WTC11 (cell line): ENCODE measurements at regions not wholly inside any gene's neighbourhood (a gene's known extent, or its start where the extent isn't known, plus 50 kb on each side); places are given as distances from the start of the nearest gene placed in this dataset.

ENCODE experiments used
- ATAC-seq: fragments of 200-7000 bp; cut with Tn5 transposase; 2 replicates; pipeline ENCODE4 v1.10.0; 2021; ENCODE audit warnings: mild to moderate bottlenecking, moderate library complexity
- CTCF ChIA-PET: fragments of 300-600 bp; sonication (Branson Sonifier 250); formaldehyde crosslinking; loops from one replicate; lab custom pipeline; 2021; ENCODE audit warnings: antibody characterized with exemption; lab: Charles Lee
- POLR2A ChIA-PET: fragments of 350-600 bp; sonication (Branson Sonifier 250); formaldehyde crosslinking; loops from one replicate; lab custom pipeline; 2021; ENCODE audit warnings: antibody characterized with exemption; lab: Charles Lee
- DNase-seq: peaks from one replicate; pipeline ENCODE4 v3.0.0; 2021; ENCODE audit warnings: low spot score
- H3K27ac Mint-ChIP-seq: 2 replicates; pipeline ENCODE4 v1.8.0; 2021; ENCODE audit warnings: mixed read lengths
- H3K27me3 Mint-ChIP-seq: 2 replicates; pipeline ENCODE4 v1.8.0; 2021; ENCODE audit warnings: low read depth, mild to moderate bottlenecking, moderate library complexity, mixed read lengths
- H3K36me3 Mint-ChIP-seq: 2 replicates; pipeline ENCODE4 v1.8.0; 2021; ENCODE audit warnings: mixed read lengths
- H3K4me1 Mint-ChIP-seq: 2 replicates; pipeline ENCODE4 v1.8.0; 2022; ENCODE audit warnings: mixed read lengths
- H3K4me3 Mint-ChIP-seq: 2 replicates; pipeline ENCODE4 v1.8.0; 2021; ENCODE audit warnings: mild to moderate bottlenecking, moderate library complexity, mixed read lengths
- H3K9me3 Mint-ChIP-seq: 2 replicates; pipeline ENCODE4 v1.8.0; 2021; ENCODE audit warnings: mixed read lengths
- CBFB ChIP-seq: sonication (generic); formaldehyde crosslinking; IDR thresholded peaks from 2 replicates; pipeline ENCODE4 v1.8.1; 2022; ENCODE audit warnings: mild to moderate bottlenecking, low read depth, missing genetic modification reagents
- GRHL2 ChIP-seq: fragments of 250-450 bp; sonication (Bioruptor Pico); IDR thresholded peaks from 2 replicates; pipeline ENCODE4 v1.8.0; 2022; ENCODE audit warnings: mild to moderate bottlenecking, moderate library complexity; ENCODE audit not compliant: insufficient replicate concordance, severe bottlenecking
- KAT7 ChIP-seq: sonication (generic); formaldehyde crosslinking; IDR thresholded peaks from 2 replicates; pipeline ENCODE4 v1.8.1; 2023; ENCODE audit warnings: missing genetic modification reagents, mild to moderate bottlenecking, borderline replicate concordance
- MYBL2 ChIP-seq: sonication (generic); formaldehyde crosslinking; IDR thresholded peaks from 2 replicates; pipeline ENCODE4 v1.8.1; 2023; ENCODE audit warnings: mild to moderate bottlenecking, moderate library complexity, missing genetic modification reagents
- NFATC4 ChIP-seq: fragments of 250-450 bp; sonication (Bioruptor Pico); IDR thresholded peaks from 2 replicates; pipeline ENCODE4 v1.9.0; 2021; ENCODE audit warnings: mild to moderate bottlenecking
- NR1H2 ChIP-seq: sonication (generic); formaldehyde crosslinking; IDR thresholded peaks from 2 replicates; pipeline ENCODE4 v1.9.0; 2021; ENCODE audit warnings: mild to moderate bottlenecking, moderate library complexity, missing genetic modification reagents
- NR2C2 ChIP-seq: sonication (generic); formaldehyde crosslinking; IDR thresholded peaks from 2 replicates; pipeline ENCODE4 v1.8.0; 2022; ENCODE audit warnings: mild to moderate bottlenecking, missing genetic modification reagents
- SP1 ChIP-seq: sonication (generic); formaldehyde crosslinking; conservative IDR thresholded peaks from 2 replicates; pipeline ENCODE4 v1.8.1; 2022; ENCODE audit warnings: missing genetic modification reagents
- ZBTB21 ChIP-seq: sonication (generic); formaldehyde crosslinking; IDR thresholded peaks from 2 replicates; pipeline ENCODE4 v1.8.1; 2023; ENCODE audit warnings: mild to moderate bottlenecking, missing genetic modification reagents, borderline replicate concordance
- TF ChIP-seq, protein P1 (sequence below): sonication (generic); formaldehyde crosslinking; IDR thresholded peaks from 2 replicates; pipeline ENCODE4 v1.8.1; 2023; ENCODE audit warnings: mild to moderate bottlenecking, missing genetic modification reagents, moderate library complexity
- TF ChIP-seq, protein P2 (sequence below): fragments of 250-450 bp; sonication (Bioruptor Pico); IDR thresholded peaks from 2 replicates; pipeline ENCODE4 v1.9.0; 2021; ENCODE audit warnings: mild to moderate bottlenecking
- TF ChIP-seq, protein P3 (sequence below): fragments of 250-450 bp; sonication (Bioruptor Pico); IDR thresholded peaks from 2 replicates; pipeline ENCODE4 v1.9.0; 2021; ENCODE audit warnings: mild to moderate bottlenecking
- TF ChIP-seq, protein P4 (sequence below): fragments of 250-450 bp; sonication (Bioruptor Pico); IDR thresholded peaks from 2 replicates; pipeline ENCODE4 v1.8.0; 2021; ENCODE audit warnings: mild to moderate bottlenecking
- TF ChIP-seq, protein P5 (sequence below): sonication (generic); formaldehyde crosslinking; IDR thresholded peaks from 2 replicates; pipeline ENCODE4 v1.8.0; 2023; ENCODE audit warnings: missing genetic modification reagents, mild to moderate bottlenecking, borderline replicate concordance
- TF ChIP-seq, protein P6 (sequence below): sonication (generic); formaldehyde crosslinking; IDR thresholded peaks from 2 replicates; pipeline ENCODE4 v1.8.0; 2023; ENCODE audit warnings: mild to moderate bottlenecking, missing genetic modification reagents
- TF ChIP-seq, protein P7 (sequence below): sonication (generic); formaldehyde crosslinking; IDR thresholded peaks from 2 replicates; pipeline ENCODE4 v1.8.1; 2023; ENCODE audit warnings: mild to moderate bottlenecking, missing genetic modification reagents
- TF ChIP-seq, protein P8 (sequence below): sonication (generic); formaldehyde crosslinking; IDR thresholded peaks from 2 replicates; pipeline ENCODE4 v1.8.0; 2023; ENCODE audit warnings: missing genetic modification reagents

DNA sequence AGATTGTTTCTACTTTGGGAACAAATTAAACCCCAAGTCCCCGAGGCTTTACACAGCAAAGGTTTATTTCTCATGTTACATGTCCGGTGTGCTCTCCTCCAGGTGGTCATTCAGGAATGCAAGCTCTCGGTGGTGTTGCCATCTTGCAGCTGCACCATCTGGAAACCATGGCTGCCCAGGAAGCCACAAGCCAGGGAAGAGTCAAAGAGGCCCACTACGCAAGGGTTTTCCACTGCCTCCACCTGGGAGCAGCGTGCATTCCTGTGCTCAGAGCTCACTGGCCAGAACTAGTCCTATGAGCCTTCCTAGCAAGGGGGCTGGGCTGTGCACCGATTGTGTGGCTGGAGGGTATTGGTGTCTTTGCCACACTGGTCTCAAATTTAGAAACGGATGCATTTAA, 128.8 kb upstream of the FOXF1 start (continued):
- TF ChIP-seq, protein P1, sequence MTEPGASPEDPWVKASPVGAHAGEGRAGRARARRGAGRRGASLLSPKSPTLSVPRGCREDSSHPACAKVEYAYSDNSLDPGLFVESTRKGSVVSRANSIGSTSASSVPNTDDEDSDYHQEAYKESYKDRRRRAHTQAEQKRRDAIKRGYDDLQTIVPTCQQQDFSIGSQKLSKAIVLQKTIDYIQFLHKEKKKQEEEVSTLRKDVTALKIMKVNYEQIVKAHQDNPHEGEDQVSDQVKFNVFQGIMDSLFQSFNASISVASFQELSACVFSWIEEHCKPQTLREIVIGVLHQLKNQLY (CRISPR knock-in tag), result no peak
- TF ChIP-seq NR1H2 (CRISPR knock-in tag) (no peak), NR2C2 (CRISPR knock-in tag) (no peak), NFATC4 (CRISPR knock-in tag) (no peak), KAT7 (no peak)
- TF ChIP-seq, protein P2, sequence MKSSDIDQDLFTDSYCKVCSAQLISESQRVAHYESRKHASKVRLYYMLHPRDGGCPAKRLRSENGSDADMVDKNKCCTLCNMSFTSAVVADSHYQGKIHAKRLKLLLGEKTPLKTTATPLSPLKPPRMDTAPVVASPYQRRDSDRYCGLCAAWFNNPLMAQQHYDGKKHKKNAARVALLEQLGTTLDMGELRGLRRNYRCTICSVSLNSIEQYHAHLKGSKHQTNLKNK (CRISPR knock-in tag), result no peak

DNA sequence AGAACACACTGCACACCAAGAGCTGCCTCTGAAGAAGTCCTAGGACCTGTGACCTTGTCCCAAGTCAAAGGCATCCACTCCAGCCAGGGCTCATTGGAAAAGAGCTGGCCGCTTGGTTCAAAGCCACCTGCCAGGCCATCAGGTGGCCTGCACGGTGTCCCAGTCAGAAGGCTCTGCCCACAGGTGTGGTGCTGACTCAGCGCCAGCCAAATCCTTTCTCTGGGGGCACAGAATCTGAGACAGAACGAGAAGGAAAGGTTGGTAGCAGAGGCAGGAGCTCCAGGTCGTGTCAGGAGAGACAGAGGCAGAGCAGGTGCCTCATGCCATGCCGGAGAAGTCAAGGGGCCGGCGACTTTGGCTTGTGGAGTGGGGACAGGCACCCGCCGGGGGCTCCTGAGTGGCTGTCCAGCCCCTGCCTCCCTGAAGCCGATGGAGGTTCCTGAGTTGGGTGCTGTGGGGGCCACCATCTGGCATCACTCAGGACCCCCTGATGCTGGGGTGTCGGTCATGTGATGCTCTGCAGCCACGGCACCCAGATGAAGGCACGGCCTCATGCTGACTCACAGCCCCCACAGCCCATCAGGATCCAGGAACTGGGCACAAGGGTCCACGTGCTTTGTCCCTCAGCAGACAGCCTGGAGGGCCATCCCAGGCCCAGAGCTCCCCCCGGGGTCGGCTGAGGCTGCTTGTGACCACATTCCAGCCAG, 128.1 kb upstream of the FOXF1 start:
- Mint-ChIP-seq H3K27me3 (no peaks in the 10 kb centered on the region; the same call in 1 of the 2 replicates), H3K4me1 (peaks cover 30% of the 10 kb centered on the region), H3K9me3 (no peaks in the 10 kb centered on the region), H3K27ac (no peak overlapping the region), H3K36me3 (no peaks in the 10 kb centered on the region), H3K4me3 (no peak overlapping the region)
- POLR2A ChIA-PET, result no interaction called here
- no peak for DNase-seq
- CTCF ChIA-PET, result interaction anchor here (0.6 to 1.1 kb wide), 3 partner anchors 42 to 526 kb away, joined by 3 to 11 read pairs (median 3); no protein-coding TSS in a partner anchor
- TF ChIP-seq MYBL2 (no peak), GRHL2 (CRISPR knock-in tag) (no peak), ZBTB21 (no peak), SP1 (no peak), CBFB (CRISPR knock-in tag) (no peak)
- TF ChIP-seq, protein P3, sequence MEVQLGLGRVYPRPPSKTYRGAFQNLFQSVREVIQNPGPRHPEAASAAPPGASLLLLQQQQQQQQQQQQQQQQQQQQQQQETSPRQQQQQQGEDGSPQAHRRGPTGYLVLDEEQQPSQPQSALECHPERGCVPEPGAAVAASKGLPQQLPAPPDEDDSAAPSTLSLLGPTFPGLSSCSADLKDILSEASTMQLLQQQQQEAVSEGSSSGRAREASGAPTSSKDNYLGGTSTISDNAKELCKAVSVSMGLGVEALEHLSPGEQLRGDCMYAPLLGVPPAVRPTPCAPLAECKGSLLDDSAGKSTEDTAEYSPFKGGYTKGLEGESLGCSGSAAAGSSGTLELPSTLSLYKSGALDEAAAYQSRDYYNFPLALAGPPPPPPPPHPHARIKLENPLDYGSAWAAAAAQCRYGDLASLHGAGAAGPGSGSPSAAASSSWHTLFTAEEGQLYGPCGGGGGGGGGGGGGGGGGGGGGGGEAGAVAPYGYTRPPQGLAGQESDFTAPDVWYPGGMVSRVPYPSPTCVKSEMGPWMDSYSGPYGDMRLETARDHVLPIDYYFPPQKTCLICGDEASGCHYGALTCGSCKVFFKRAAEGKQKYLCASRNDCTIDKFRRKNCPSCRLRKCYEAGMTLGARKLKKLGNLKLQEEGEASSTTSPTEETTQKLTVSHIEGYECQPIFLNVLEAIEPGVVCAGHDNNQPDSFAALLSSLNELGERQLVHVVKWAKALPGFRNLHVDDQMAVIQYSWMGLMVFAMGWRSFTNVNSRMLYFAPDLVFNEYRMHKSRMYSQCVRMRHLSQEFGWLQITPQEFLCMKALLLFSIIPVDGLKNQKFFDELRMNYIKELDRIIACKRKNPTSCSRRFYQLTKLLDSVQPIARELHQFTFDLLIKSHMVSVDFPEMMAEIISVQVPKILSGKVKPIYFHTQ (CRISPR knock-in tag), result no peak
- TF ChIP-seq, protein P4, sequence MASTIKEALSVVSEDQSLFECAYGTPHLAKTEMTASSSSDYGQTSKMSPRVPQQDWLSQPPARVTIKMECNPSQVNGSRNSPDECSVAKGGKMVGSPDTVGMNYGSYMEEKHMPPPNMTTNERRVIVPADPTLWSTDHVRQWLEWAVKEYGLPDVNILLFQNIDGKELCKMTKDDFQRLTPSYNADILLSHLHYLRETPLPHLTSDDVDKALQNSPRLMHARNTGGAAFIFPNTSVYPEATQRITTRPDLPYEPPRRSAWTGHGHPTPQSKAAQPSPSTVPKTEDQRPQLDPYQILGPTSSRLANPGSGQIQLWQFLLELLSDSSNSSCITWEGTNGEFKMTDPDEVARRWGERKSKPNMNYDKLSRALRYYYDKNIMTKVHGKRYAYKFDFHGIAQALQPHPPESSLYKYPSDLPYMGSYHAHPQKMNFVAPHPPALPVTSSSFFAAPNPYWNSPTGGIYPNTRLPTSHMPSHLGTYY (CRISPR knock-in tag), result no peak
- TF ChIP-seq, protein P5, sequence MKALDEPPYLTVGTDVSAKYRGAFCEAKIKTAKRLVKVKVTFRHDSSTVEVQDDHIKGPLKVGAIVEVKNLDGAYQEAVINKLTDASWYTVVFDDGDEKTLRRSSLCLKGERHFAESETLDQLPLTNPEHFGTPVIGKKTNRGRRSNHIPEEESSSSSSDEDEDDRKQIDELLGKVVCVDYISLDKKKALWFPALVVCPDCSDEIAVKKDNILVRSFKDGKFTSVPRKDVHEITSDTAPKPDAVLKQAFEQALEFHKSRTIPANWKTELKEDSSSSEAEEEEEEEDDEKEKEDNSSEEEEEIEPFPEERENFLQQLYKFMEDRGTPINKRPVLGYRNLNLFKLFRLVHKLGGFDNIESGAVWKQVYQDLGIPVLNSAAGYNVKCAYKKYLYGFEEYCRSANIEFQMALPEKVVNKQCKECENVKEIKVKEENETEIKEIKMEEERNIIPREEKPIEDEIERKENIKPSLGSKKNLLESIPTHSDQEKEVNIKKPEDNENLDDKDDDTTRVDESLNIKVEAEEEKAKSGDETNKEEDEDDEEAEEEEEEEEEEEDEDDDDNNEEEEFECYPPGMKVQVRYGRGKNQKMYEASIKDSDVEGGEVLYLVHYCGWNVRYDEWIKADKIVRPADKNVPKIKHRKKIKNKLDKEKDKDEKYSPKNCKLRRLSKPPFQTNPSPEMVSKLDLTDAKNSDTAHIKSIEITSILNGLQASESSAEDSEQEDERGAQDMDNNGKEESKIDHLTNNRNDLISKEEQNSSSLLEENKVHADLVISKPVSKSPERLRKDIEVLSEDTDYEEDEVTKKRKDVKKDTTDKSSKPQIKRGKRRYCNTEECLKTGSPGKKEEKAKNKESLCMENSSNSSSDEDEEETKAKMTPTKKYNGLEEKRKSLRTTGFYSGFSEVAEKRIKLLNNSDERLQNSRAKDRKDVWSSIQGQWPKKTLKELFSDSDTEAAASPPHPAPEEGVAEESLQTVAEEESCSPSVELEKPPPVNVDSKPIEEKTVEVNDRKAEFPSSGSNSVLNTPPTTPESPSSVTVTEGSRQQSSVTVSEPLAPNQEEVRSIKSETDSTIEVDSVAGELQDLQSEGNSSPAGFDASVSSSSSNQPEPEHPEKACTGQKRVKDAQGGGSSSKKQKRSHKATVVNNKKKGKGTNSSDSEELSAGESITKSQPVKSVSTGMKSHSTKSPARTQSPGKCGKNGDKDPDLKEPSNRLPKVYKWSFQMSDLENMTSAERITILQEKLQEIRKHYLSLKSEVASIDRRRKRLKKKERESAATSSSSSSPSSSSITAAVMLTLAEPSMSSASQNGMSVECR (CRISPR knock-in tag), result no peak
- TF ChIP-seq, protein P6, sequence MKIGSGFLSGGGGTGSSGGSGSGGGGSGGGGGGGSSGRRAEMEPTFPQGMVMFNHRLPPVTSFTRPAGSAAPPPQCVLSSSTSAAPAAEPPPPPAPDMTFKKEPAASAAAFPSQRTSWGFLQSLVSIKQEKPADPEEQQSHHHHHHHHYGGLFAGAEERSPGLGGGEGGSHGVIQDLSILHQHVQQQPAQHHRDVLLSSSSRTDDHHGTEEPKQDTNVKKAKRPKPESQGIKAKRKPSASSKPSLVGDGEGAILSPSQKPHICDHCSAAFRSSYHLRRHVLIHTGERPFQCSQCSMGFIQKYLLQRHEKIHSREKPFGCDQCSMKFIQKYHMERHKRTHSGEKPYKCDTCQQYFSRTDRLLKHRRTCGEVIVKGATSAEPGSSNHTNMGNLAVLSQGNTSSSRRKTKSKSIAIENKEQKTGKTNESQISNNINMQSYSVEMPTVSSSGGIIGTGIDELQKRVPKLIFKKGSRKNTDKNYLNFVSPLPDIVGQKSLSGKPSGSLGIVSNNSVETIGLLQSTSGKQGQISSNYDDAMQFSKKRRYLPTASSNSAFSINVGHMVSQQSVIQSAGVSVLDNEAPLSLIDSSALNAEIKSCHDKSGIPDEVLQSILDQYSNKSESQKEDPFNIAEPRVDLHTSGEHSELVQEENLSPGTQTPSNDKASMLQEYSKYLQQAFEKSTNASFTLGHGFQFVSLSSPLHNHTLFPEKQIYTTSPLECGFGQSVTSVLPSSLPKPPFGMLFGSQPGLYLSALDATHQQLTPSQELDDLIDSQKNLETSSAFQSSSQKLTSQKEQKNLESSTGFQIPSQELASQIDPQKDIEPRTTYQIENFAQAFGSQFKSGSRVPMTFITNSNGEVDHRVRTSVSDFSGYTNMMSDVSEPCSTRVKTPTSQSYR (CRISPR knock-in tag), result no peak
- TF ChIP-seq, protein P7, sequence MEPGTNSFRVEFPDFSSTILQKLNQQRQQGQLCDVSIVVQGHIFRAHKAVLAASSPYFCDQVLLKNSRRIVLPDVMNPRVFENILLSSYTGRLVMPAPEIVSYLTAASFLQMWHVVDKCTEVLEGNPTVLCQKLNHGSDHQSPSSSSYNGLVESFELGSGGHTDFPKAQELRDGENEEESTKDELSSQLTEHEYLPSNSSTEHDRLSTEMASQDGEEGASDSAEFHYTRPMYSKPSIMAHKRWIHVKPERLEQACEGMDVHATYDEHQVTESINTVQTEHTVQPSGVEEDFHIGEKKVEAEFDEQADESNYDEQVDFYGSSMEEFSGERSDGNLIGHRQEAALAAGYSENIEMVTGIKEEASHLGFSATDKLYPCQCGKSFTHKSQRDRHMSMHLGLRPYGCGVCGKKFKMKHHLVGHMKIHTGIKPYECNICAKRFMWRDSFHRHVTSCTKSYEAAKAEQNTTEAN (CRISPR knock-in tag), result no peak
- TF ChIP-seq, protein P8, sequence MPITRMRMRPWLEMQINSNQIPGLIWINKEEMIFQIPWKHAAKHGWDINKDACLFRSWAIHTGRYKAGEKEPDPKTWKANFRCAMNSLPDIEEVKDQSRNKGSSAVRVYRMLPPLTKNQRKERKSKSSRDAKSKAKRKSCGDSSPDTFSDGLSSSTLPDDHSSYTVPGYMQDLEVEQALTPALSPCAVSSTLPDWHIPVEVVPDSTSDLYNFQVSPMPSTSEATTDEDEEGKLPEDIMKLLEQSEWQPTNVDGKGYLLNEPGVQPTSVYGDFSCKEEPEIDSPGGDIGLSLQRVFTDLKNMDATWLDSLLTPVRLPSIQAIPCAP (CRISPR knock-in tag), result no peak
- no peak for ATAC-seq
